AG09309 (cell line): ENCODE measurements at regions not wholly inside any gene's neighbourhood (a gene's known extent, or its start where the extent isn't known, plus 50 kb on each side); places are given as distances from the start of the nearest gene placed in this dataset.

Experiments
- DNase-seq: peaks from one replicate; pipeline ENCODE4 v3.0.0-alpha.2; 2010; ENCODE audit warnings: low read depth
- H3K4me3 ChIP-seq: 2 replicates; pipeline ENCODE4 v1.5.1; 2011; ENCODE audit warnings: mild to moderate bottlenecking, low read depth, low read length, moderate library complexity; ENCODE audit not compliant: control insufficient read depth
- CTCF ChIP-seq: IDR thresholded peaks from 2 replicates; pipeline ENCODE4 v1.5.1; 2011; ENCODE audit warnings: mild to moderate bottlenecking, low read depth, low read length, inconsistent platforms; ENCODE audit not compliant: insufficient read depth, control insufficient read depth; ENCODE audit errors: missing control alignments

- DNase-seq = no peak
- no peak overlapping the region for H3K4me3 ChIP-seq
- no peak for TF ChIP-seq CTCF
Measured at GRCh38 chr1:14181191-14181795, 417.2 kb upstream of the KAZN start.

GRCh38 chr1:14182856-14183255 lies 415.6 kb upstream of the KAZN start:
- no peak for DNase-seq
- H3K4me3 ChIP-seq = no peak overlapping the region

GRCh38 chr1:14183329-14183728 lies 415.2 kb upstream of the KAZN start:
- no peak for DNase-seq
- no peak for TF ChIP-seq CTCF
- no peak overlapping the region for H3K4me3 ChIP-seq

More at GRCh38 chr1:14182856-14183255, 415.6 kb upstream of the KAZN start:
- TF ChIP-seq CTCF = no peak

GRCh38 chr1:14184454-14184853 lies 414.0 kb upstream of the KAZN start:
- no peak for TF ChIP-seq CTCF
- no peak overlapping the region for H3K4me3 ChIP-seq
- no peak for DNase-seq

GRCh38 chr1:14189381-14189780 lies 409.1 kb upstream of the KAZN start:
- no peak for TF ChIP-seq CTCF
- no peak for DNase-seq
- no peak overlapping the region for H3K4me3 ChIP-seq

- no peak for TF ChIP-seq CTCF
Measured at GRCh38 chr1:14190508-14190907, 408.0 kb upstream of the KAZN start.

GRCh38 chr1:14194511-14194910 lies 404.0 kb upstream of the KAZN start:
- no peak for TF ChIP-seq CTCF
- DNase-seq = no peak

More at GRCh38 chr1:14190508-14190907, 408.0 kb upstream of the KAZN start:
- DNase-seq = no peak
- H3K4me3 ChIP-seq = no peak overlapping the region

More at GRCh38 chr1:14194511-14194910, 404.0 kb upstream of the KAZN start:
- H3K4me3 ChIP-seq = no peak overlapping the region
